ENCODE measurements at regions not wholly inside any gene's neighbourhood (a gene's known extent, or its start where the extent isn't known, plus 50 kb on each side); places are given as distances from the start of the nearest gene placed in this dataset.
A peak's percentile ranks its signal among the peaks of the same experiment; 100 is the strongest.

- H3K4me2 ChIP-seq (ENCODE audit: unreplicated experiment), result no peak overlapping the region
- no peaks in the 10 kb centered on the region; the same call in 1 of the 2 replicates for H3K9me2 ChIP-seq (ENCODE audit: insufficient read depth)
- H3K27me3 ChIP-seq (replicated peaks; ENCODE audit: insufficient read depth), result no peaks in the 10 kb centered on the region
- H3F3A ChIP-seq (ENCODE audit: insufficient read depth), result 0 out of 2 replicates have a peak, but pooled peaks cover 3% of the 10 kb centered on the region
- no peak overlapping the region for H3K4me3 ChIP-seq
- H4K20me1 ChIP-seq (ENCODE audit: insufficient read depth), result no peaks in the 10 kb centered on the region
- 60 to 65% methylated on average over 3 of the region's 3 CpGs for WGBS, 2 experiments (ENCODE audit: low coverage in 1 of 2, low lambda C conversion rate in 2 of 2, missing lambda C conversion rate in 2 of 2)
- no peak overlapping the region for H2AFZ ChIP-seq
- H3K36me3 ChIP-seq (ENCODE audit: low read depth), result no peaks in the 10 kb centered on the region
- no peak overlapping the region for H3K27ac ChIP-seq
- in situ Hi-C loops (cut with MboI), result no loop called here
- no peaks in the 10 kb centered on the region for H3K9me3 ChIP-seq (ENCODE audit: low read depth)
- H3K79me2 ChIP-seq (ENCODE audit: insufficient read depth), result no peaks in the 10 kb centered on the region
- DNase-seq, result no peak
- no peak overlapping the region for H3K9ac ChIP-seq
- TF ChIP-seq EZH2 (IDR thresholded peaks at IDR 0.05; ENCODE audit: insufficient read depth, poor library complexity, severe bottlenecking), result no peak
- TF ChIP-seq EZH2phosphoT487 (IDR thresholded peaks at IDR 0.05; ENCODE audit: insufficient read depth, low read depth), result no peak
- H3K4me1 ChIP-seq (ENCODE audit: insufficient read depth), result peaks cover 3% of the 10 kb centered on the region; the same call in 1 of the 2 replicates
Measured at GRCh38 chr1:221636967-221637366, 104.9 kb downstream of the DUSP10 start.

GRCh38 chr1:221637641-221638041, 104.2 kb downstream of the DUSP10 start:
- WGBS, 2 experiments (ENCODE audit: low coverage in 1 of 2, low lambda C conversion rate in 2 of 2, missing lambda C conversion rate in 2 of 2), result 22 to 28% methylated on average over 2 of the region's 2 CpGs
- Histone ChIP-seq H3K9me2 (ENCODE audit: insufficient read depth) (no peaks in the 10 kb centered on the region; the same call in 1 of the 2 replicates), H3F3A (ENCODE audit: insufficient read depth) (0 out of 2 replicates have a peak, but pooled peaks cover 3% of the 10 kb centered on the region), H3K27ac (no peak overlapping the region), H3K4me3 (no peak overlapping the region), H3K79me2 (ENCODE audit: insufficient read depth) (no peaks in the 10 kb centered on the region), H3K9ac (no peak overlapping the region), H3K27me3 (replicated peaks; ENCODE audit: insufficient read depth) (no peaks in the 10 kb centered on the region), H3K4me1 (ENCODE audit: insufficient read depth) (peaks cover 3% of the 10 kb centered on the region; the same call in 1 of the 2 replicates), H2AFZ (peak overlapping the region; percentile 34; the same call in 1 of the 2 replicates), H3K9me3 (ENCODE audit: low read depth) (no peaks in the 10 kb centered on the region), H4K20me1 (ENCODE audit: insufficient read depth) (no peaks in the 10 kb centered on the region), H3K4me2 (ENCODE audit: unreplicated experiment) (no peak overlapping the region), H3K36me3 (ENCODE audit: low read depth) (no peaks in the 10 kb centered on the region)
- peak; percentile 55 for DNase-seq
- TF ChIP-seq EZH2phosphoT487 (IDR thresholded peaks at IDR 0.05; ENCODE audit: insufficient read depth, low read depth) (no peak), EZH2 (IDR thresholded peaks at IDR 0.05; ENCODE audit: insufficient read depth, poor library complexity, severe bottlenecking) (no peak)
- in situ Hi-C loops (cut with MboI), result no loop called here

- H3K27ac ChIP-seq, result no peak overlapping the region
- no peak for TF ChIP-seq EZH2 (IDR thresholded peaks at IDR 0.05; ENCODE audit: insufficient read depth, poor library complexity, severe bottlenecking)
- no peak for TF ChIP-seq EZH2phosphoT487 (IDR thresholded peaks at IDR 0.05; ENCODE audit: insufficient read depth, low read depth)
- no peaks in the 10 kb centered on the region; the same call in 1 of the 2 replicates for H3K9me2 ChIP-seq (ENCODE audit: insufficient read depth)
- H3K9ac ChIP-seq, result no peak overlapping the region
- no peak overlapping the region for H2AFZ ChIP-seq
- H3K36me3 ChIP-seq (ENCODE audit: low read depth), result no peaks in the 10 kb centered on the region
- in situ Hi-C loops (cut with MboI), result no loop called here
- H4K20me1 ChIP-seq (ENCODE audit: insufficient read depth), result no peaks in the 10 kb centered on the region
- no peaks in the 10 kb centered on the region for H3K9me3 ChIP-seq (ENCODE audit: low read depth)
- WGBS, 2 experiments (ENCODE audit: low coverage in 1 of 2, low lambda C conversion rate in 2 of 2, missing lambda C conversion rate in 2 of 2), result 83 to 94% methylated on average over 2 of the region's 2 CpGs
- H3K27me3 ChIP-seq (replicated peaks; ENCODE audit: insufficient read depth), result no peaks in the 10 kb centered on the region
- H3K79me2 ChIP-seq (ENCODE audit: insufficient read depth), result no peaks in the 10 kb centered on the region
- peaks cover 3% of the 10 kb centered on the region; the same call in 1 of the 2 replicates for H3K4me1 ChIP-seq (ENCODE audit: insufficient read depth)
- DNase-seq, result no peak
- H3F3A ChIP-seq (ENCODE audit: insufficient read depth), result 0 out of 2 replicates have a peak, but pooled peaks cover 3% of the 10 kb centered on the region
- no peak overlapping the region for H3K4me3 ChIP-seq
- H3K4me2 ChIP-seq (ENCODE audit: unreplicated experiment), result no peak overlapping the region
Measured at GRCh38 chr1:221638595-221638994, 103.3 kb downstream of the DUSP10 start.

- 0 out of 2 replicates have a peak, but pooled peaks cover 3% of the 10 kb centered on the region for H3F3A ChIP-seq (ENCODE audit: insufficient read depth)
- no peaks in the 10 kb centered on the region for H4K20me1 ChIP-seq (ENCODE audit: insufficient read depth)
- in situ Hi-C loops (cut with MboI), result no loop called here
- peaks cover 3% of the 10 kb centered on the region; the same call in 1 of the 2 replicates for H3K4me1 ChIP-seq (ENCODE audit: insufficient read depth)
- DNase-seq, result no peak
- no peak overlapping the region for H3K9ac ChIP-seq
- H2AFZ ChIP-seq, result no peak overlapping the region
- H3K36me3 ChIP-seq (ENCODE audit: low read depth), result no peaks in the 10 kb centered on the region
- H3K79me2 ChIP-seq (ENCODE audit: insufficient read depth), result no peaks in the 10 kb centered on the region
- no peak overlapping the region for H3K27ac ChIP-seq
- H3K27me3 ChIP-seq (replicated peaks; ENCODE audit: insufficient read depth), result no peaks in the 10 kb centered on the region
- no peaks in the 10 kb centered on the region for H3K9me2 ChIP-seq (ENCODE audit: insufficient read depth)
- no peaks in the 10 kb centered on the region for H3K9me3 ChIP-seq (ENCODE audit: low read depth)
- H3K4me3 ChIP-seq, result no peak overlapping the region
- no peak overlapping the region for H3K4me2 ChIP-seq (ENCODE audit: unreplicated experiment)
- 88 to 91% methylated on average over 3 of the region's 3 CpGs for WGBS, 2 experiments (ENCODE audit: low coverage in 1 of 2, low lambda C conversion rate in 2 of 2, missing lambda C conversion rate in 2 of 2)
- TF ChIP-seq EZH2 (IDR thresholded peaks at IDR 0.05; ENCODE audit: insufficient read depth, poor library complexity, severe bottlenecking), result no peak
- TF ChIP-seq EZH2phosphoT487 (IDR thresholded peaks at IDR 0.05; ENCODE audit: insufficient read depth, low read depth), result no peak
Measured at GRCh38 chr1:221641811-221642210, 100.1 kb downstream of the DUSP10 start.
